WTC11 (cell line): ENCODE measurements at regions not wholly inside any gene's neighbourhood (a gene's known extent, or its start where the extent isn't known, plus 50 kb on each side); places are given as distances from the start of the nearest gene placed in this dataset.

Source experiments
- ATF2 ChIP-seq: sonication (generic); formaldehyde crosslinking; IDR thresholded peaks from 2 replicates; pipeline ENCODE4 v1.8.1; 2022; ENCODE audit warnings: low read depth, missing genetic modification reagents, borderline replicate concordance
- CBFB ChIP-seq: sonication (generic); formaldehyde crosslinking; IDR thresholded peaks from 2 replicates; pipeline ENCODE4 v1.8.1; 2022; ENCODE audit warnings: mild to moderate bottlenecking, low read depth, missing genetic modification reagents
- CTCF ChIP-seq: fragments of 200-600 bp; IDR thresholded peaks from 2 replicates; pipeline ENCODE4 v1.8.0; 2022; ENCODE audit warnings: antibody characterized with exemption
- FOXP4 ChIP-seq: sonication (generic); formaldehyde crosslinking; IDR thresholded peaks from 2 replicates; pipeline ENCODE4 v1.8.0; 2022; ENCODE audit warnings: mild to moderate bottlenecking, missing genetic modification reagents
- NFE2L1 ChIP-seq: sonication (generic); formaldehyde crosslinking; IDR thresholded peaks from 2 replicates; pipeline ENCODE4 v1.8.1; 2023; ENCODE audit warnings: missing genetic modification reagents
- SP1 ChIP-seq: sonication (generic); formaldehyde crosslinking; conservative IDR thresholded peaks from 2 replicates; pipeline ENCODE4 v1.8.1; 2022; ENCODE audit warnings: missing genetic modification reagents
- USF1 ChIP-seq: sonication (generic); formaldehyde crosslinking; IDR thresholded peaks from 2 replicates; pipeline ENCODE4 v1.8.0; 2022; ENCODE audit warnings: mild to moderate bottlenecking, missing genetic modification reagents
- ZNF121 ChIP-seq: sonication (generic); formaldehyde crosslinking; IDR thresholded peaks from 2 replicates; pipeline ENCODE4 v1.8.0; 2023; ENCODE audit warnings: missing genetic modification reagents

GRCh38 chr4:106609917-106610316 lies 241.3 kb upstream of the GIMD1 start:
- TF ChIP-seq CTCF = no peak
- no peak for TF ChIP-seq ATF2 (CRISPR knock-in tag)
- TF ChIP-seq ZNF121 (CRISPR knock-in tag) = no peak
- TF ChIP-seq FOXP4 (CRISPR knock-in tag) = no peak
- TF ChIP-seq USF1 (CRISPR knock-in tag) = no peak
- no peak for TF ChIP-seq CBFB (CRISPR knock-in tag)
- no peak for TF ChIP-seq NFE2L1 (CRISPR knock-in tag)
- TF ChIP-seq SP1 = no peak
